K562 (cell line): ENCODE measurements at regions not wholly inside any gene's neighbourhood (a gene's known extent, or its start where the extent isn't known, plus 50 kb on each side); places are given as distances from the start of the nearest gene placed in this dataset.
A peak's percentile ranks its signal among the peaks of the same experiment; 100 is the strongest.

ENCODE experiments used
- BHLHE40 ChIP-seq: IDR thresholded peaks from 2 replicates; pipeline ENCODE4 v1.6.1; 2011; ENCODE audit warnings: low read length, improper control_type of control experiment
- EP400 ChIP-seq: fragments of 450-650 bp; IDR thresholded peaks from 2 replicates; pipeline ENCODE4 v1.6.1; 2017; ENCODE audit warnings: antibody characterized with exemption, mild to moderate bottlenecking, moderate library complexity
- FOXA3 ChIP-seq, 2 experiments: fragments of 450-650 bp in 1 of 2; sonication (generic) in 1 of 2; formaldehyde crosslinking; IDR thresholded peaks in 1 of 2; conservative IDR thresholded peaks in 1 of 2; 2 replicates each; pipeline versions ENCODE4 v1.4.0 to v1.8.0; 2020 to 2022; ENCODE audit warnings: mild to moderate bottlenecking in 2 of 2, missing genetic modification reagents in 1 of 2
- HDAC8 ChIP-seq: fragments of 450-650 bp; IDR thresholded peaks from 2 replicates; pipeline ENCODE4 v1.6.1; 2016; ENCODE audit warnings: mild to moderate bottlenecking, missing genetic modification characterization, moderate library complexity, missing compliant biosample characterization
- JUND ChIP-seq, 2 experiments: IDR thresholded peaks; 2 replicates in 1 of 2; 3 replicates in 1 of 2; pipeline ENCODE4 v1.6.1; 2011; ENCODE audit warnings: borderline replicate concordance in 2 of 2, low read depth in 2 of 2, low read length in 2 of 2, improper control_type of control experiment in 1 of 2, missing biosample characterization in 1 of 2, missing genetic modification characterization in 1 of 2, missing genetic modification reagents in 1 of 2
- KDM4B ChIP-seq, 2 experiments: fragments of 450-650 bp in 1 of 2; sonication (generic) in 1 of 2; IDR thresholded peaks; 2 replicates each; pipeline ENCODE4 v1.6.1; 2016 to 2017; ENCODE audit warnings: borderline replicate concordance in 2 of 2, antibody characterized with exemption in 1 of 2, low read depth in 1 of 2, mild to moderate bottlenecking in 1 of 2
- YY1 ChIP-seq, 3 experiments: IDR thresholded peaks; 2 replicates each; pipeline ENCODE4 v1.6.1; 2011; ENCODE audit warnings: low read length in 2 of 3, mild to moderate bottlenecking in 2 of 3, moderate library complexity in 2 of 3, borderline replicate concordance in 1 of 3, control low read depth in 1 of 3, low read depth in 1 of 3; ENCODE audit not compliant: insufficient read depth in 3 of 3, insufficient replicate concordance in 2 of 3, control insufficient read depth in 1 of 3, insufficient read length in 1 of 3; ENCODE audit errors: extremely low read depth in 1 of 3
- ZNF239 ChIP-seq: fragments of 250-450 bp; sonication (Bioruptor Pico); IDR thresholded peaks from 2 replicates; pipeline ENCODE4 v1.4.0; 2020; ENCODE audit warnings: mild to moderate bottlenecking
- TF ChIP-seq, protein P1 (sequence below): fragments of 150-350 bp; IDR thresholded peaks from 2 replicates; pipeline ENCODE4 v1.6.1; 2014; ENCODE audit warnings: low read depth, mild to moderate bottlenecking, low read length, borderline replicate concordance
- TF ChIP-seq, protein P2 (sequence below): sonication (generic); formaldehyde crosslinking; IDR thresholded peaks from 2 replicates; pipeline ENCODE4 v1.8.0; 2022; ENCODE audit warnings: mild to moderate bottlenecking, missing genetic modification reagents
- TF ChIP-seq, protein P3 (sequence below), 3 experiments: IDR thresholded peaks in 2 of 3; conservative IDR thresholded peaks in 1 of 3; 2 replicates each; pipeline ENCODE4 v1.5.1; 2011 to 2012; ENCODE audit warnings: low read length in 3 of 3, mild to moderate bottlenecking in 3 of 3, control low read depth in 2 of 3, improper control_type of control experiment in 1 of 3, inconsistent platforms in 1 of 3, low read depth in 1 of 3, mixed read lengths in 1 of 3, moderate library complexity in 1 of 3; ENCODE audit not compliant: insufficient read depth in 2 of 3
- TF ChIP-seq, protein P4 (sequence below): sonication (generic); formaldehyde crosslinking; IDR thresholded peaks from 2 replicates; pipeline ENCODE4 v1.8.0; 2022; ENCODE audit warnings: missing genetic modification reagents, mild to moderate bottlenecking, moderate library complexity, borderline replicate concordance

DNA sequence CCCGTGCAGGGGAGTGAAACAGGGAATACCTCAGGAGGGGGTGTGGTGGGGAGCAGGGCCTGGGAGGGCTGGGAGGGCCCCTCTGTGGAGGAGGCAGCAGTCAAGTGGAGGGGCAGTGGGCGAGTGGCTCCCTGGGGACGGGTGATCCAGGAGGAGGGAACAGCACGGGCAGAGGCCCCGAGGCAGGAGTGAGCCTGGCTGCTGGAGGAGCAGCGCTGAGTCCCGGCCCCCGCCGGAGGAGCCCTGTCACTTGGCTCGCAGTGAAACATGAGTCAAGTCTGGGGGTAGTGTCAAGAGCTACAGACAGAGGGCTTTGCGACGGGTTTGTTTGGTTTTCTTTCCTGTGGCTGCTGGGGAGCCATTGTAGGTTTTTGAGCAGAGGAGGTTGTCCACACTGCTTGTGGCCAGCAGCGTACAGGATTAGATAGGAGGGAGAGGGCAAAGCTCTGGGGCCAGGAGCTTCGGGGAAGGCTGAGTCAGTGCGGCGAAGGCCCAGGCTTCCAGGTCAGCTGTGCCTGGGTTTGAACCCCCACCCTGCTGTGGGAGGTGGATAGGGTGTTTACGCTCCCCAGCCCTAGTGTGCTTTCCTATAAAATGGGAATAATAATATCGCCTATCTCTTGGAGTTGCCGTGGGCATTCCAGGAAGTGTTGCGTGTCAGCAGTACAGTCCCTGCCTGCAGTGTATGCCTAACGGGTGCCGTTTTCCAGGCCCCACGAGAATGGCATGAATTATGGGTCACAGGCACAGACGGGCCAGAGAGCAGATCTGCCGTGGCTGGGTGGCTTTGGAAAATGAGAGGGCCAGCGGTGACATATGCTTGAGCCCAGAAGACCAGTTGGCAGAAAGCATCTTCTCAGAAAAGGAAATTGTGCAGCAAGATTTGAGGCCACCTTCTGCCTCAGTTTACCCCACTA, 115.9 kb upstream of the CIBAR2 start (continued):
- TF ChIP-seq, protein P1, sequence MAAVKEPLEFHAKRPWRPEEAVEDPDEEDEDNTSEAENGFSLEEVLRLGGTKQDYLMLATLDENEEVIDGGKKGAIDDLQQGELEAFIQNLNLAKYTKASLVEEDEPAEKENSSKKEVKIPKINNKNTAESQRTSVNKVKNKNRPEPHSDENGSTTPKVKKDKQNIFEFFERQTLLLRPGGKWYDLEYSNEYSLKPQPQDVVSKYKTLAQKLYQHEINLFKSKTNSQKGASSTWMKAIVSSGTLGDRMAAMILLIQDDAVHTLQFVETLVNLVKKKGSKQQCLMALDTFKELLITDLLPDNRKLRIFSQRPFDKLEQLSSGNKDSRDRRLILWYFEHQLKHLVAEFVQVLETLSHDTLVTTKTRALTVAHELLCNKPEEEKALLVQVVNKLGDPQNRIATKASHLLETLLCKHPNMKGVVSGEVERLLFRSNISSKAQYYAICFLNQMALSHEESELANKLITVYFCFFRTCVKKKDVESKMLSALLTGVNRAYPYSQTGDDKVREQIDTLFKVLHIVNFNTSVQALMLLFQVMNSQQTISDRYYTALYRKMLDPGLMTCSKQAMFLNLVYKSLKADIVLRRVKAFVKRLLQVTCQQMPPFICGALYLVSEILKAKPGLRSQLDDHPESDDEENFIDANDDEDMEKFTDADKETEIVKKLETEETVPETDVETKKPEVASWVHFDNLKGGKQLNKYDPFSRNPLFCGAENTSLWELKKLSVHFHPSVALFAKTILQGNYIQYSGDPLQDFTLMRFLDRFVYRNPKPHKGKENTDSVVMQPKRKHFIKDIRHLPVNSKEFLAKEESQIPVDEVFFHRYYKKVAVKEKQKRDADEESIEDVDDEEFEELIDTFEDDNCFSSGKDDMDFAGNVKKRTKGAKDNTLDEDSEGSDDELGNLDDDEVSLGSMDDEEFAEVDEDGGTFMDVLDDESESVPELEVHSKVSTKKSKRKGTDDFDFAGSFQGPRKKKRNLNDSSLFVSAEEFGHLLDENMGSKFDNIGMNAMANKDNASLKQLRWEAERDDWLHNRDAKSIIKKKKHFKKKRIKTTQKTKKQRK: no peak
- TF ChIP-seq, protein P2, sequence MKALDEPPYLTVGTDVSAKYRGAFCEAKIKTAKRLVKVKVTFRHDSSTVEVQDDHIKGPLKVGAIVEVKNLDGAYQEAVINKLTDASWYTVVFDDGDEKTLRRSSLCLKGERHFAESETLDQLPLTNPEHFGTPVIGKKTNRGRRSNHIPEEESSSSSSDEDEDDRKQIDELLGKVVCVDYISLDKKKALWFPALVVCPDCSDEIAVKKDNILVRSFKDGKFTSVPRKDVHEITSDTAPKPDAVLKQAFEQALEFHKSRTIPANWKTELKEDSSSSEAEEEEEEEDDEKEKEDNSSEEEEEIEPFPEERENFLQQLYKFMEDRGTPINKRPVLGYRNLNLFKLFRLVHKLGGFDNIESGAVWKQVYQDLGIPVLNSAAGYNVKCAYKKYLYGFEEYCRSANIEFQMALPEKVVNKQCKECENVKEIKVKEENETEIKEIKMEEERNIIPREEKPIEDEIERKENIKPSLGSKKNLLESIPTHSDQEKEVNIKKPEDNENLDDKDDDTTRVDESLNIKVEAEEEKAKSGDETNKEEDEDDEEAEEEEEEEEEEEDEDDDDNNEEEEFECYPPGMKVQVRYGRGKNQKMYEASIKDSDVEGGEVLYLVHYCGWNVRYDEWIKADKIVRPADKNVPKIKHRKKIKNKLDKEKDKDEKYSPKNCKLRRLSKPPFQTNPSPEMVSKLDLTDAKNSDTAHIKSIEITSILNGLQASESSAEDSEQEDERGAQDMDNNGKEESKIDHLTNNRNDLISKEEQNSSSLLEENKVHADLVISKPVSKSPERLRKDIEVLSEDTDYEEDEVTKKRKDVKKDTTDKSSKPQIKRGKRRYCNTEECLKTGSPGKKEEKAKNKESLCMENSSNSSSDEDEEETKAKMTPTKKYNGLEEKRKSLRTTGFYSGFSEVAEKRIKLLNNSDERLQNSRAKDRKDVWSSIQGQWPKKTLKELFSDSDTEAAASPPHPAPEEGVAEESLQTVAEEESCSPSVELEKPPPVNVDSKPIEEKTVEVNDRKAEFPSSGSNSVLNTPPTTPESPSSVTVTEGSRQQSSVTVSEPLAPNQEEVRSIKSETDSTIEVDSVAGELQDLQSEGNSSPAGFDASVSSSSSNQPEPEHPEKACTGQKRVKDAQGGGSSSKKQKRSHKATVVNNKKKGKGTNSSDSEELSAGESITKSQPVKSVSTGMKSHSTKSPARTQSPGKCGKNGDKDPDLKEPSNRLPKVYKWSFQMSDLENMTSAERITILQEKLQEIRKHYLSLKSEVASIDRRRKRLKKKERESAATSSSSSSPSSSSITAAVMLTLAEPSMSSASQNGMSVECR (CRISPR knock-in tag): 0 out of 2 replicates have a peak, but pooled peaks have one; percentile 23
- peak in 1 of 2 experiments; percentile 75; a peak in 1 of 4 replicates for TF ChIP-seq FOXA3 (CRISPR knock-in tag; conservative IDR thresholded peaks at IDR 0.05 in 1 of 2, IDR thresholded peaks at IDR 0.05 in 1 of 2)
- no peak for TF ChIP-seq ZNF239
- TF ChIP-seq, protein P3, sequence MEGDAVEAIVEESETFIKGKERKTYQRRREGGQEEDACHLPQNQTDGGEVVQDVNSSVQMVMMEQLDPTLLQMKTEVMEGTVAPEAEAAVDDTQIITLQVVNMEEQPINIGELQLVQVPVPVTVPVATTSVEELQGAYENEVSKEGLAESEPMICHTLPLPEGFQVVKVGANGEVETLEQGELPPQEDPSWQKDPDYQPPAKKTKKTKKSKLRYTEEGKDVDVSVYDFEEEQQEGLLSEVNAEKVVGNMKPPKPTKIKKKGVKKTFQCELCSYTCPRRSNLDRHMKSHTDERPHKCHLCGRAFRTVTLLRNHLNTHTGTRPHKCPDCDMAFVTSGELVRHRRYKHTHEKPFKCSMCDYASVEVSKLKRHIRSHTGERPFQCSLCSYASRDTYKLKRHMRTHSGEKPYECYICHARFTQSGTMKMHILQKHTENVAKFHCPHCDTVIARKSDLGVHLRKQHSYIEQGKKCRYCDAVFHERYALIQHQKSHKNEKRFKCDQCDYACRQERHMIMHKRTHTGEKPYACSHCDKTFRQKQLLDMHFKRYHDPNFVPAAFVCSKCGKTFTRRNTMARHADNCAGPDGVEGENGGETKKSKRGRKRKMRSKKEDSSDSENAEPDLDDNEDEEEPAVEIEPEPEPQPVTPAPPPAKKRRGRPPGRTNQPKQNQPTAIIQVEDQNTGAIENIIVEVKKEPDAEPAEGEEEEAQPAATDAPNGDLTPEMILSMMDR (IDR thresholded peaks at IDR 0.05 in 2 of 3, conservative IDR thresholded peaks at IDR 0.05 in 1 of 3; ENCODE audit: insufficient read depth in 2 of 3, low read depth in 1 of 3, low read length in 3 of 3): 0 out of 6 replicates have a peak, but pooled peaks of 2 of the 3 experiments have one; percentile 9 to 20
- no peak for TF ChIP-seq HDAC8 (tag)
- TF ChIP-seq EP400: no peak
- 0 out of 2 replicates have a peak, but pooled peaks have one; percentile 10 for TF ChIP-seq JUND (IDR thresholded peaks at IDR 0.05; ENCODE audit: borderline replicate concordance, low read depth, low read length)
- TF ChIP-seq JUND (tag; IDR thresholded peaks at IDR 0.05; ENCODE audit: borderline replicate concordance, low read depth, low read length): peak; percentile 42; the same call in 1 of the 3 replicates
- peak in 1 of 3 experiments; percentile 36 for TF ChIP-seq YY1 (IDR thresholded peaks at IDR 0.05; ENCODE audit: borderline replicate concordance in 1 of 3, control insufficient read depth in 1 of 3, extremely low read depth in 1 of 3, insufficient read depth in 3 of 3, insufficient read length in 1 of 3, insufficient replicate concordance in 2 of 3, low read depth in 1 of 3, low read length in 2 of 3)
- TF ChIP-seq, protein P4, sequence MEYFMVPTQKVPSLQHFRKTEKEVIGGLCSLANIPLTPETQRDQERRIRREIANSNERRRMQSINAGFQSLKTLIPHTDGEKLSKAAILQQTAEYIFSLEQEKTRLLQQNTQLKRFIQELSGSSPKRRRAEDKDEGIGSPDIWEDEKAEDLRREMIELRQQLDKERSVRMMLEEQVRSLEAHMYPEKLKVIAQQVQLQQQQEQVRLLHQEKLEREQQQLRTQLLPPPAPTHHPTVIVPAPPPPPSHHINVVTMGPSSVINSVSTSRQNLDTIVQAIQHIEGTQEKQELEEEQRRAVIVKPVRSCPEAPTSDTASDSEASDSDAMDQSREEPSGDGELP: peak; percentile 74; the same call in 1 of the 2 replicates
- TF ChIP-seq KDM4B (IDR thresholded peaks at IDR 0.05; ENCODE audit: borderline replicate concordance in 2 of 2, low read depth in 1 of 2): no peak
- TF ChIP-seq BHLHE40: no peak
